ENCODE measurements at regions not wholly inside any gene's neighbourhood (a gene's known extent, or its start where the extent isn't known, plus 50 kb on each side); places are given as distances from the start of the nearest gene placed in this dataset.
"Not testable (repeated sequence)": the region's sequence is repeated elsewhere in the genome, so short reads cannot be mapped to it uniquely, and the experiment has no call there.

DNA sequence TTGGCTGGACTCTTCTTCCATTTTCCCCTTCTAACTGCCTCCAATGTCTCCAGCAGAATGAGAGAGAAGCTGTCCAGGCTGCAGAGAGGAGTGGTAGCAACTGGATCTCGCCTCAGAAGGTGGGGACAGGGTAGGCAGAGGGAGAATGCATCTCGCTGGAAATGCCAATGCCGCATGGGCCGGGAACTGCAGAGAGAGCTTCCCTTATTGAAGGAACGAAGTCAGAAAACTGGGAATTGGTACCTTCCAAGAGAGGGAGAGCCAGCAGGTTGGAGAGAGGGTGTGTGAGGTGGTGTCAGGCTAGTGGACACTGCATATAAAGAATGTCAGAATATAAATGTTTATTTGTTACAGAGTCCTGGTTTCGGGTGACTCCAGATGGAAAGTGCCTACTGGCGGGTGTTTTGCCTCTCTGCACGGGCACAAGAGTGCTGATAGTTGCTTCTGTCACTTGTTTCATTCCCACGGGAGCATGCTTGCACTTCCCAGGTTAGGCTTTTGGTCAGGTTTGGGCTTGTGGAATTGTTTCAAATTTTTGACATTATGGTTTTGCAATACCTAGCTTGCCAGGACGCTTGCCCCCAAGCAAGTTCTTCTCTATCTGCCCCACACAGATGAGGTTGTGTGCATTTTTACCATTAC, 156.8 kb upstream of the STS start:
- TF ChIP-seq, protein P1, sequence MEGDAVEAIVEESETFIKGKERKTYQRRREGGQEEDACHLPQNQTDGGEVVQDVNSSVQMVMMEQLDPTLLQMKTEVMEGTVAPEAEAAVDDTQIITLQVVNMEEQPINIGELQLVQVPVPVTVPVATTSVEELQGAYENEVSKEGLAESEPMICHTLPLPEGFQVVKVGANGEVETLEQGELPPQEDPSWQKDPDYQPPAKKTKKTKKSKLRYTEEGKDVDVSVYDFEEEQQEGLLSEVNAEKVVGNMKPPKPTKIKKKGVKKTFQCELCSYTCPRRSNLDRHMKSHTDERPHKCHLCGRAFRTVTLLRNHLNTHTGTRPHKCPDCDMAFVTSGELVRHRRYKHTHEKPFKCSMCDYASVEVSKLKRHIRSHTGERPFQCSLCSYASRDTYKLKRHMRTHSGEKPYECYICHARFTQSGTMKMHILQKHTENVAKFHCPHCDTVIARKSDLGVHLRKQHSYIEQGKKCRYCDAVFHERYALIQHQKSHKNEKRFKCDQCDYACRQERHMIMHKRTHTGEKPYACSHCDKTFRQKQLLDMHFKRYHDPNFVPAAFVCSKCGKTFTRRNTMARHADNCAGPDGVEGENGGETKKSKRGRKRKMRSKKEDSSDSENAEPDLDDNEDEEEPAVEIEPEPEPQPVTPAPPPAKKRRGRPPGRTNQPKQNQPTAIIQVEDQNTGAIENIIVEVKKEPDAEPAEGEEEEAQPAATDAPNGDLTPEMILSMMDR (IDR thresholded peaks at IDR 0.05; ENCODE audit: extremely low read depth, insufficient read depth, missing control alignments), result no peak
- in situ Hi-C loops (cut with MboI; ENCODE audit: low pct_unique_long_range_greater_than_20kb, low sequenced_read_pairs, unreplicated experiment), result no loop called here
- no peak for DNase-seq (ENCODE audit: low spot score)

DNA sequence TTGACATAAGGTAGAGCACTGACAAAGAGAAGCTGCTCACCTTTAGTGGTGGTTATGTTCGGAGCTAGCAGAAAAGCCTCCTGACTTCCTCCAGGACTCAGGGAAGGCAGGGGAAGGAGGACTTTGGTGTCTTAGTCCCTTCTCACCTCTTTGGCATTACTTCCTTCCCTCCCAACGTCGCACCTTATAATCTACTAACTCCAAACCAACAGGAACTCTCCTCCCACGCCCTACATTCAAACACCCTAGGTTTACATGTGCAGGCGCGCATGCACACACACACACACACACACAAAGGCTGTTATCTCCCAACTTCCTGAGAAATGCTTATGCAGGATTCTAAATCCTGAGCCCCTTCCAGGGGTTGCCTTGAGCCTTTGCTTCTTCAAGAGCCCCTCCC, 157.7 kb upstream of the STS start:
- DNase-seq (ENCODE audit: low spot score), result no peak
- TF ChIP-seq, protein P1 (IDR thresholded peaks at IDR 0.05; ENCODE audit: extremely low read depth, insufficient read depth, missing control alignments), result no peak
- in situ Hi-C loops (cut with MboI; ENCODE audit: low pct_unique_long_range_greater_than_20kb, low sequenced_read_pairs, unreplicated experiment), result no loop called here

DNA sequence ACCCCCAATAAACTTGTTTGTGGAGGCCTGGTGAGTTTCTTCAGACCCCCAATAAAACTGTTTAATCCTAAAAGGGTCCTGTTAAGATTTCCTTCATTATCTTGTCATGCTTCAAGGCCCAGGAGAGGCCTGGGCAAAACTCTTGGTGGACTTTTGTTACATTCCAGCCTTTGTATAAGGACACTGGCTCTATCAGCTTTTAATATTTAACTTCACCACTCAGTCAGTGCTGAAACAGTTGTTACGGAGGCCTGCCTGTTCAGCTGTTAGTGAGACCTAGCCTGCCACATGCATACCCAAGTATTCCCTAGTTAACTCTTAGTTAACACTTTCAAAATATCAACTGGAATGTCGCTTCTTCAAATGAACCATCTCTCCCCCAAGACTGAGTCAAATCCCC, 158.8 kb upstream of the STS start:
- DNase-seq (ENCODE audit: low spot score), result not testable (repeated sequence)

DNA sequence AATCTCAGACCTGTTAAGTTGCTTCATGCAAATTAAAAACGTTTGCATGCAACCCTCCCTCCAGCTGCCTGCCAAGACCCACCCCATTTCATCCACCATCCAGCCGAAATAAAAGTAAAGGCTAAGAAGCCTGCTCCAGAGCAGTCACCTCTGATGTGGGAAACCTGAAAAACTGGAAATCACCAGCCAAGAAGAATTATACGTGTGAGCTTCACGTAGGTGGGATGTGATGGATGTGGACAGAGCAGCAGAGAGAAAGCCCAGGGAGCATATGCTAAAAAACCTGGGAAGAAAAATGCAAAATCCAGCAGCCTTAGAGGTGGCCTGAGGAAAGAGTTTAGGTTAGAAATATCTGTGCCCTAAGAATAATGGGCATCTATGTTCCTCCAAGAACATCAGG, 160.6 kb upstream of the STS start:
- DNase-seq (ENCODE audit: low spot score), result no peak
- TF ChIP-seq, protein P1 (IDR thresholded peaks at IDR 0.05; ENCODE audit: extremely low read depth, insufficient read depth, missing control alignments), result no peak

More for the DNA sequence above, 158.8 kb upstream of the STS start:
- in situ Hi-C loops (cut with MboI; ENCODE audit: low pct_unique_long_range_greater_than_20kb, low sequenced_read_pairs, unreplicated experiment), result not testable (repeated sequence)

DNA sequence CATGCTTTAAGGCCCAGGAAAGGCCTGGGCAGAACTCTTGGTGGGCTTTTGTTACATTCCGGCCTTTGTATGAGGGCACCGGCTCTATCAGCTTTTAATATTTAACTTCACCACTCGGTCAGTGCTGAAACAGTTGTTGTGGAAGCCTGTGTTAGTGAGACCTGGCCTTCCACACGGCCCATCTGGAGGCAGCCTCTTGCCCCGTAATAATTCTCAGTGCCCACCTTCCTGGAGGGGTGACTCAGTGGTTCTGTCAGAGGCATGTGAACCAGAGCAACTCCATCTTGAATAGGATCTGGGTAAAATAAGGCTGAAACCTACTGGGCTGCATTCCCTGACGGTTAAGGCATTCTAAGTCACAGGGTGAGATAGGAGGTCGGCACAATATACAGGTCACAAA, 162.0 kb upstream of the STS start:
- TF ChIP-seq, protein P1 (IDR thresholded peaks at IDR 0.05; ENCODE audit: extremely low read depth, insufficient read depth, missing control alignments), result no peak
- no peak for DNase-seq (ENCODE audit: low spot score)
- in situ Hi-C loops (cut with MboI; ENCODE audit: low pct_unique_long_range_greater_than_20kb, low sequenced_read_pairs, unreplicated experiment), result no loop called here

More for the DNA sequence above, 160.6 kb upstream of the STS start:
- in situ Hi-C loops (cut with MboI; ENCODE audit: low pct_unique_long_range_greater_than_20kb, low sequenced_read_pairs, unreplicated experiment), result no loop called here

DNA sequence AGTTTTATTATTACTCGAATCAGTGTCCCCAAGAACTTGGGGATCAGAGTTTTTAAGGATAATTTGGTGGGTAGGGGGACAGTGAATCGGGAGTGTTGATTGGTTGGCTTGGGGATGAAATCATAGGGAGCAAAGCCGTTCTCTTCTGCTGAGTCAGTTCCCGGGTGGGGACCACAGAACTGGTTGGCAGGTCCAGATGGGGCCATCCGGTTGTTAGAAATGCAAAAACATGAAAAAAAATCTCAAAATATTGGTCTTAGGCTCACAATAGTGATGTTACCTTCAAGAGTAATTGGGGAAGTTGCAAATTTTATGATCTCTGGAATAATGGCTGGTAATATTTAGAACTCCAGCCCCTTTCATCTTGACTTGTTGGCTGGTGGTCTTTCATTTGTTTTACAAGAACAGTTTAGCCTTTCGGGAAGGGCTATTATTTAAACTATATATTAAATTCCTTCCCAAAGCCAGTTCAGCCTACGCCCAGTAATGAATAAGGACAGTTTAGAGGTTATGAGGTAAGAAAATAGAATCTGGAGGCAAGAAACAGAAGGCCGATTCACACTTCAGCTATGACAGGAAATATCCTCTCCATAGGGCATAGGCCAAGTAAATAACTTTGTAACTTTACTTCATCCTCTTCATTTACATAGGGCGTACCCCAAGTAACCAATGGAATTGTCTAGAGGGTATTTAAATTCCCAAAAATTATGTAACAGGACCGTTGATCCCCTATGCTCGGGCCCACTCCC, 164.1 kb upstream of the STS start:
- TF ChIP-seq, protein P1 (IDR thresholded peaks at IDR 0.05; ENCODE audit: extremely low read depth, insufficient read depth, missing control alignments), result no peak
- in situ Hi-C loops (cut with MboI; ENCODE audit: low pct_unique_long_range_greater_than_20kb, low sequenced_read_pairs, unreplicated experiment), result no loop called here
- DNase-seq (ENCODE audit: low spot score), result no peak

DNA sequence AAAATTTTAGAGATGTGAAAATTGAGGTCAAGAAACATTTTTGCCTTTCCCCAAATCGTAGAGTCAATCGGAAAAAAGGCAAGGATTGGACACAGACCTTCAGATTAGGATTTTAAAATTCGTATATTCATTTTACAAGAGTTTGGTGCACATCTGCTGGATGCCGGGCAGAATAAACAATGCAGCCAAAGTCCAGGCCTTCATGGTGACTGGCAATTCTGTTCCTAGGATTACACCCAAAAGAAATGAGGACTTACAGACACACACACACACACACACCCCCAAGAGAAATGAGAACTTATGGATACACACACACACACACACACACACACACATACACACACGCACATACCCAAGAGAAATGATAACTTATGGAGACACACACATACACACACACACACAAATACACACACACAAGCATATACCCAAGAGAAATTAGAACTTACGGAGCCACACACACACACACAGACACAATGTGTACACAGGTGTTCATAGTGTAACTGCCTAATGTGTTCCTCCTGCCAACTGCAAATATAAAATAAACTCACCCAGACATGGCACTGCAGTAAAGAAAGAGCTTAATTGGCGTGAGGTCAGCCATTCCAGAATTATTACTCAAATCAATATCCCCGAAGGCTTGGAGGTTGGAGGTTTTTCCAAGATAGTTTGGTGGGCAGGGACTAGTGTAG, 165.7 kb upstream of the STS start:
- no peak for DNase-seq (ENCODE audit: low spot score)
- TF ChIP-seq, protein P1 (IDR thresholded peaks at IDR 0.05; ENCODE audit: extremely low read depth, insufficient read depth, missing control alignments), result no peak
- in situ Hi-C loops (cut with MboI; ENCODE audit: low pct_unique_long_range_greater_than_20kb, low sequenced_read_pairs, unreplicated experiment), result no loop called here

Data from GM13977 (cell line).